ENCODE measurements at regions not wholly inside any gene's neighbourhood (a gene's known extent, or its start where the extent isn't known, plus 50 kb on each side); places are given as distances from the start of the nearest gene placed in this dataset.
A peak's percentile ranks its signal among the peaks of the same experiment; 100 is the strongest.
"Not testable (repeated sequence)": the region's sequence is repeated elsewhere in the genome, so short reads cannot be mapped to it uniquely, and the experiment has no call there.

DNA sequence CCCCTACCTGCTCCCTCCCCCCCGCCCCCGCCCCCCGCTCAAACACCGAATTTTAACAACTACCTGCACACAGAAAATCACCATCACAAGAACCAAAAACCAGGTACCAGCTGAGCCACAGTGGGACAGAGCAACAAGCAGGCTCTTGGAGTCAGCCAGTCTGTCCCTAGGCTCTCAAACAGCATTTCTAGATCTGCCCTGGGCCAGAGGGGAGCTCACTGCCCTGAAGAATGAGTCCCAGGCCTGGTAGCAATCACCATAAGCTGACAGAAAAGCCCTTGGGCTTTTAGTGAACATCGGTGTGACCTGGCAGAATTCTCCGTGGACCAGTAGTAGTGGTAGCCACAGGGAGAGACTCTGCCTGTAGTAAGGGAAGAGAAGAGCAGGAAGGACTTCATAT lies 58.3 kb downstream of the C11orf87 start:
- no peak for DNase-seq (ENCODE audit: low spot score)

DNA sequence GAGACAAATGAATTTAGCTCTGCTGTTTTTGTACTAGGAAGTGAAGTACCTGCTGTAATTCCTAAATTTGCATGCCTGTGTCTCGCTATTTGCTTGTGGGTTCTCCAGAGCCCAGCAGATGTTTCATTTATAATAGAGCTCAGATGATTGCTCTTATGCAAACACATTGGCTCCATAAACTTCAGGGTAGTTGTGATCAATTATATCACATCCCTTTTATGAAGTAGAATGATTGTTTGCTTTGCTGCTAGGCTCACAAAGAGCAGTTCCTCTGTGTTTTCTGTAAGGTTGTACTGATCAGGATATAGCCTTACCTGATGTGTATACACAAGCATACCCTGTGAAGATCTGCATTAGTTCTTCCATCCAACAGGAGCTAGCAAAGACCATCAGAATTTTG lies 64.1 kb downstream of the C11orf87 start:
- DNase-seq (ENCODE audit: low spot score): no peak

DNA sequence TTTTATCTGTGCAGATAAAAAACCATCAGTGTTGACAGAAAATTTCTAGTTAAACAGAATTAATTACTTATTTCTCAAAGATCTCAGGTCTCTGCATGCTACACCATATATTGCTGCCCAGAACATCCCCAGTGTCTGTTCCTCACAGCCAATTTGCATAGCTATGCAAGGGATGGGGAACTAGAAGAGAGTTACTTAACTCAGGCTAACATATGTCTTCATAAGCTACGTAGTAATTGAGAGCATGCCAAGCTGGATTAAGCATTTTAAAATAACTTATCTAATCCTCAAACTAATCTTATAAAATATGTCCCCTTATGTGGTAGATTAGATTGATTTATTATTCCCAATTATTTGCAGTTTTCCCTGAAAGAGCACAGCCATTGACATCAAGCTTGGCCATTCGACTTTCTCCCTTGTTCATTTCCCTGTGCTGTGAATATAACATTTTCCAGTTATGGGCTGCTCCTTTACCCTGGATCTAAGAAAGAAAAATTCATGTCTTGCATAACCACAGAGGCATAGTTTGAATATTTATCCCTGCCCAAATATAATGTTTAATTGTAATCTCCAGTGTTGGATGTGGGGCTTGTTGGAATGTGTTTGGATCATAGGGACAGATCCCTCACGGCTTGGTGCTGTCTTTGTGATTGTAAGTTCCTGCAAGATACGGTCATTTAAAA lies 69.1 kb downstream of the C11orf87 start:
- peak; percentile 40 for DNase-seq (ENCODE audit: low spot score)

GRCh38 chr11:109506115-109506514 lies 84.1 kb downstream of the C11orf87 start:
- DNase-seq (ENCODE audit: low spot score): no peak

DNA sequence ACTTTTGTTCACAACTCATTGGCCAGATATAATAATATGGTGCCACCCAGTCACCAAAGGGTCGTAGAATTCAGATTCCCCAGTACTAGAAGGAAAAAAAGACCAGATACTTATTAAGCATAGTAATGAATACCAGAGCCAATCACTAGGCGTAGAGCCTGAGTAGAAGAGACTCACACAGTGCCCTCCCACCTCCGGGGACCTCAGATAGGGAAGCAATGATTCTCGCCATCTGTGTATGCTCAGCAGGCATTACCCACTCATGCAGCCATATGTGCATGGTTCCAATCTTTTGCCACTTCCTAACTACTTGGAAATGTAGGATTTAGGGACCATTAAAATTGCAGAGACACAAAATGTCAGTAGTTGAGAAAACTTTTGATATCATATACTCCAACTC lies 85.3 kb downstream of the C11orf87 start:
- DNase-seq (ENCODE audit: low spot score): no peak

- no peak for DNase-seq (ENCODE audit: low spot score)
Measured at GRCh38 chr11:109507836-109508561, 86.0 kb downstream of the C11orf87 start.

- DNase-seq (ENCODE audit: low spot score): no peak
Measured at GRCh38 chr11:109508943-109509342, 87.0 kb downstream of the C11orf87 start.

DNA sequence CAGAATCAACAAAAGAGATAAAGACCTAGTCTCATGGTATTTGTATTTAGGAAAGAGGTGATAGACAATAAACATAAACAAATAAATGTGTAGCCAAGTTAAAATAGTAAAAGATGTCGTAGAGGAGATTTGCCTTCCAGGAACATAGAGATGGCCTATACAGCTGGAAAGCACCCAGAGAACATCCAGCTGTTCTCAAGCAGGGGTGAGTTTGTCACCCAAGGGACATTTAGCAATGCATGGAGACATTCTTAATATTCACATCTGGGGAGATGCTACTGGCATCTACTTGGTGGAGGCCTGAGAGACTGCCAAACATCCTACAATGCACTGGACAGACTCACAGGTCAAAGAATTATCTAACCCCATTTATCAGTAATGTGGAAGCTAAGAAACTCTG lies 88.3 kb downstream of the C11orf87 start:
- DNase-seq (ENCODE audit: low spot score): no peak

DNA sequence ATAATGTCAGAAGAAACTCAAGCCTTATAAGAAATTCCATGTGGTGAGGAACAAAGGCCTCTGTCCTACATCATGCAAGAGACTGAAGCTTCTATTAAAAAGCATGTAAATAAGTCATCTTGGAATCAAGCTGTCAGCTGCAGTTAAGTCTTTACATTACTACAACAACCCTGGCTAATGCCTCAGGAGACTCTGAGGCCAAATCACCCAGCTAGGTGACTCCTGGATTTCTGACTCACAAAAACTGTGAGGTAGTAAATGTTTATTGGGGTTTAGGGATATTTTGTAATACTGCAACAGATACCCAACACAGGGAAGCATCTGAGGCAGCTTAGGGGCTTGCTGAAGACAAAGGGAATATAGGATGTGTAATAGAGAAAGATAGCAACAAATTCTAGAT lies 89.6 kb downstream of the C11orf87 start:
- DNase-seq (ENCODE audit: low spot score): no peak

- peak; percentile 11 for DNase-seq (ENCODE audit: low spot score)
Measured at GRCh38 chr11:109512249-109512648, 90.3 kb downstream of the C11orf87 start.

- DNase-seq (ENCODE audit: low spot score): no peak
Measured at GRCh38 chr11:109512680-109513079, 90.7 kb downstream of the C11orf87 start.

DNA sequence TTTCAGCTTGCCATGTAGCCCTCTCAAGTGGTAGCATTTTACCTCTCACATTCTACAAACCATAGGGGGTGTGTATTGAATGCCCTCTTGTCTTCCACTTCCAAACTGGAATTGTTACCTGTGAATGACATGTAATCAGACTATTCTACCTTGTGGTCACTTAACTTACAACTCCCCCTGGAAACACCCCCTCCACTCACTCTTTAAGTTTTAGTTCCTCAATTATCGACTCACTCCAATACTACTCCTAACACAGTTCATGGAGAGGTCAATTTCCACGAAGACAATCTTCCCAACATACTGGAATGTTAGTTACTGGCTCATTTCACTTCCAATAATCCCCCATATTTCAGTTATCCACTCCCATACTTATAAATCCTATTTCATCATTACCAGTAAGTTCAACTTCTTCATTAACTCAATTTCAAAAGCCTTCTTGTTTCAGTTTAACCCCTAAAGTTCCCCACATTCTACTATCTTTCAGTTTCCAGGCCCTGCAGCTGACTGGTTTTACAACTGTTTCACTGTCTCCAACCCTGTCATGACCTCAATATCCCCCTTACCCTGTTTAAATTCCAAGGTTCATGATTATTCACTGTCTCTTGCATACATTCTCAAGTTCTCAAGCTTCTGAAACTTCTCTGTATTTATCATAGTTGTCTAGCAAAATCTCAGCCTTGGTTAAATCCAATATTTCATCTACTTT lies 92.5 kb downstream of the C11orf87 start:
- no peak for DNase-seq (ENCODE audit: low spot score)

DNA sequence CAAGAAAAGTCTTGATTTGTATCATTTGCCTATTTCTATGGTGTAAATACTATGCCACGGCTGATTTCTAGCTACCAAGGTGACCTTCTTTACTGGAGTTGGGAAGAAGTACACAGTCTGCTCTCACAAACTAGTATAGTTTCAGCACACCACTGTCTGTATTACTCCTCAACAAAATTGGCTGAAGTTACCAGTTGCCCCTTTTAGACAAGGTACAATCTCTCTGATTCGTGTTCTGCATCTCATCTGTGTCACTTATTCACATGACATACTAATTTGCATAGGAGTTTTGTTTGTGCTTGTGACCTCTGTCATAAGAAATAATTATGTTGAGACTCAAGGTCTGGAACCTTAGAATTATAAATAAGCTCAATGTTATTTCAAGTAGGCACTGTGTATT lies 97.3 kb downstream of the C11orf87 start:
- no peak for DNase-seq (ENCODE audit: low spot score)

- DNase-seq (ENCODE audit: low spot score): no peak
Measured at GRCh38 chr11:109521571-109522086, 99.6 kb downstream of the C11orf87 start.

DNA sequence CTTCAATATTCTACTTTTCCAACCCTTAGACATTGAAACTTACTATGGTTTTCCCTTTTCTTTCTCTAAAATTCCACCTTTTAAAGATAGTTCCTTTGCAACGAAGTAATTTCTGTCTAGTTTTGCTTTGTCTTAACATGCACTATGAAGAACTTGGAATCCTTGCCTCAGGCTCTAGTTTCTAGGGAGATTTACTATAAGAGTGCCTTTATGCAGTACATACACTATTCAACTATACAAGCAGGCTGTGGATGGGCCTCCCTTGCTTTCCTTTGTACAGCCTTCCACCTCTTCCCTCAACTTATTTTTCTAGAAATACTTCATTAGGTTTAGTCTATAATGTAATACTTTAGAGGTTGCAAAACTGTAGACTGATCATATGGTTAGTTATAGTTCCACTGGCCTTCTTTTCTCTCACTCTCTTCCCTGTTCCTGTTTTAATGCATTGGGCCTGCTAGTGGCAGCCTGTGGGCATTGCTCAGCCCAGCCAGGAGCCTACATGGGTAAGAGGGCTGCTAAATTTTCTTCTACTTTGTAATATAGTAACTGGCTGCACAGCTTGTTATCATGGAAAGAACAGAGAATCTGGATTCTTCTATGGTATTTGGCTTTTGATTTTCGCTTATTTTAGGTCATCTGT lies 100.2 kb downstream of the C11orf87 start:
- DNase-seq (ENCODE audit: low spot score): no peak

- DNase-seq (ENCODE audit: low spot score): not testable (repeated sequence)
Measured at GRCh38 chr11:109525636-109526035, 103.6 kb downstream of the C11orf87 start.

DNA sequence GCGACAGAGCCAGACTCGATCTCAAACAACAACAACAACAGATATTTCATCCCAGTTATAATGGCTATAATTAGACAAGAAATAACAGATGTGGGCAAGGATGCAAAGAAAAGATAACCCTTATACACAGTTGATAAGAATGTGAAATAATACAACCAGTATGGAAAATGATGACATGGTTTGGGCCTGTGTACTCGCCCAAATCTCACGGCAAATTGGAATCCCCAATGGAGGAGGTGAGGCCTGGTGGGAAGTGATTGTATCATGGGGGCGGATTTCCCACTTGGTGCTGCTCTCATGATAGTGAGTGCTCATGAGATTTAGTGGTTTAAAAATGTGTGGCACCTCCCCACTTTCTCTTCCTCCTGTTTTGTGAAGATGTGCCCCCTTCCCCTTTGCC lies 104.1 kb downstream of the C11orf87 start:
- no peak for DNase-seq (ENCODE audit: low spot score)

GRCh38 chr11:109526931-109527330 lies 104.9 kb downstream of the C11orf87 start:
- no peak for DNase-seq (ENCODE audit: low spot score)

GRCh38 chr11:109527496-109527895 lies 105.5 kb downstream of the C11orf87 start:
- peak; percentile 25 for DNase-seq (ENCODE audit: low spot score)

- DNase-seq (ENCODE audit: low spot score): peak; percentile 57
Measured at GRCh38 chr11:109547356-109548027, 125.5 kb downstream of the C11orf87 start.

DNA sequence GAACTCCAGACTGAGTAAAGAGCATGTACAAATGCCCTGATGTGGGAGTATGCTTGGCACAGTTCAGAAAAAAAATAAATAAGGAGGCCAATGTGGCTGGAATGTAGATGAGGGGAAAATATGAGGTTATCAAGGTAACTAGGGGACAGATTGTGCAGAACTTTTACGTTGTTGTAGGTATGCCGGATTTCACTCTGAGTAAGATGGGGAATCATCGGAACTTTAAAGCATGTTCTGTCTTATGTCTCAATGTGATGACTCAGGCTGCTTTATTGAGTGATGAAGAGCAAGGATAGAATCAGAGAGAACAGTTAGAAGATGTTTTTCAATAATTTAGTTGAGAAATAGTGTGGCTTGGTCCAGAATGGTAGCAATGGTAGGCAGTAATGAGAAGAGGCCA lies 130.4 kb downstream of the C11orf87 start:
- peak; percentile 14 for DNase-seq (ENCODE audit: low spot score)

- DNase-seq (ENCODE audit: low spot score): no peak
Measured at GRCh38 chr11:109553284-109553683, 131.3 kb downstream of the C11orf87 start.

Measured in AG20443 (cell line).